Myocyte (in vitro differentiated cells): ENCODE measurements at regions not wholly inside any gene's neighbourhood (a gene's known extent, or its start where the extent isn't known, plus 50 kb on each side); places are given as distances from the start of the nearest gene placed in this dataset.
"Not testable (repeated sequence)": the region's sequence is repeated elsewhere in the genome, so short reads cannot be mapped to it uniquely, and the experiment has no call there.

Experiments used
- DNase-seq: peaks from one replicate; pipeline ENCODE4 v3.0.0-alpha.2; 2012; ENCODE audit warnings: low read depth

- DNase-seq = no peak
Measured at GRCh38 chr5:66411701-66412100, 184.5 kb upstream of the MAST4 start.

GRCh38 chr5:66413931-66414330 lies 182.3 kb upstream of the MAST4 start:
- no peak for DNase-seq

GRCh38 chr5:66415208-66415607 lies 181.0 kb upstream of the MAST4 start:
- no peak for DNase-seq

- DNase-seq = no peak
Measured at GRCh38 chr5:66416698-66417097, 179.5 kb upstream of the MAST4 start.

- no peak for DNase-seq
Measured at GRCh38 chr5:66417781-66418180, 178.4 kb upstream of the MAST4 start.

GRCh38 chr5:66423484-66423883 lies 172.7 kb upstream of the MAST4 start:
- no peak for DNase-seq

GRCh38 chr5:66425842-66426241 lies 170.4 kb upstream of the MAST4 start:
- DNase-seq = no peak

- DNase-seq = no peak
Measured at GRCh38 chr5:66426259-66427138, 169.7 kb upstream of the MAST4 start.

GRCh38 chr5:66427139-66427442 lies 169.1 kb upstream of the MAST4 start:
- no peak for DNase-seq

- no peak for DNase-seq
Measured at GRCh38 chr5:66436721-66437120, 159.5 kb upstream of the MAST4 start.

- no peak for DNase-seq
Measured at GRCh38 chr5:66438087-66438486, 158.1 kb upstream of the MAST4 start.

GRCh38 chr5:66438696-66439095 lies 157.5 kb upstream of the MAST4 start:
- no peak for DNase-seq

- peak; percentile 13 for DNase-seq
Measured at GRCh38 chr5:66440202-66440680, 156.0 kb upstream of the MAST4 start.

- DNase-seq = no peak
Measured at GRCh38 chr5:66441351-66441750, 154.8 kb upstream of the MAST4 start.

- no peak for DNase-seq
Measured at GRCh38 chr5:66442951-66443445, 153.2 kb upstream of the MAST4 start.

- DNase-seq = no peak
Measured at GRCh38 chr5:66443462-66444130, 152.6 kb upstream of the MAST4 start.

- not testable (repeated sequence) for DNase-seq
Measured at GRCh38 chr5:66448070-66448469, 148.1 kb upstream of the MAST4 start.

GRCh38 chr5:66450237-66450636 lies 146.0 kb upstream of the MAST4 start:
- no peak for DNase-seq

- no peak for DNase-seq
Measured at GRCh38 chr5:66450988-66451387, 145.2 kb upstream of the MAST4 start.

GRCh38 chr5:66452109-66452508 lies 144.1 kb upstream of the MAST4 start:
- no peak for DNase-seq

- no peak for DNase-seq
Measured at GRCh38 chr5:66454186-66455078, 141.8 kb upstream of the MAST4 start.

- no peak for DNase-seq
Measured at GRCh38 chr5:66459728-66460127, 136.5 kb upstream of the MAST4 start.
